Stimulated activated naive CD4-positive, alpha-beta T cell (primary cell): ENCODE measurements at regions not wholly inside any gene's neighbourhood (a gene's known extent, or its start where the extent isn't known, plus 50 kb on each side); places are given as distances from the start of the nearest gene placed in this dataset.
"Not testable (repeated sequence)": the region's sequence is repeated elsewhere in the genome, so short reads cannot be mapped to it uniquely, and the experiment has no call there.

ENCODE experiments used
- DNase-seq, 6 experiments: peaks; one replicate each; lab custom pipeline; 2025; lab: John Stamatoyannopoulos, UW

- no peak for DNase-seq
Measured at GRCh38 chr6:130716466-130716865, 110.7 kb upstream of the SMLR1 start.

GRCh38 chr6:130717657-130718056 is 109.5 kb upstream of the SMLR1 start:
- DNase-seq = no peak

GRCh38 chr6:130720076-130720715 is 107.0 kb upstream of the SMLR1 start:
- DNase-seq = no peak

- DNase-seq = no peak
Measured at GRCh38 chr6:130724089-130724488, 103.1 kb upstream of the SMLR1 start.

GRCh38 chr6:130725551-130725950 is 101.7 kb upstream of the SMLR1 start:
- DNase-seq = no peak

GRCh38 chr6:130728064-130728463 is 99.1 kb upstream of the SMLR1 start:
- not testable (repeated sequence) for DNase-seq

- DNase-seq = no peak
Measured at GRCh38 chr6:130730600-130730999, 96.6 kb upstream of the SMLR1 start.

GRCh38 chr6:130734161-130734560 is 93.0 kb upstream of the SMLR1 start:
- no peak for DNase-seq

GRCh38 chr6:130740308-130740707 is 86.9 kb upstream of the SMLR1 start:
- no peak for DNase-seq

GRCh38 chr6:130742131-130742681 is 85.0 kb upstream of the SMLR1 start:
- DNase-seq = no peak

GRCh38 chr6:130743175-130743574 is 84.0 kb upstream of the SMLR1 start:
- no peak for DNase-seq

- DNase-seq = no peak
Measured at GRCh38 chr6:130744576-130745366, 82.4 kb upstream of the SMLR1 start.

GRCh38 chr6:130748041-130748440 is 79.2 kb upstream of the SMLR1 start:
- DNase-seq = no peak

- no peak for DNase-seq
Measured at GRCh38 chr6:130749402-130749801, 77.8 kb upstream of the SMLR1 start.

GRCh38 chr6:130752267-130752666 is 74.9 kb upstream of the SMLR1 start:
- DNase-seq = no peak

GRCh38 chr6:130754786-130755367 is 72.3 kb upstream of the SMLR1 start:
- DNase-seq = no peak

- DNase-seq = no peak
Measured at GRCh38 chr6:130755368-130756034, 71.7 kb upstream of the SMLR1 start.

GRCh38 chr6:130756824-130757223 is 70.4 kb upstream of the SMLR1 start:
- DNase-seq = no peak

- no peak for DNase-seq
Measured at GRCh38 chr6:130758813-130759212, 68.4 kb upstream of the SMLR1 start.

- no peak for DNase-seq
Measured at GRCh38 chr6:130760006-130760405, 67.2 kb upstream of the SMLR1 start.

GRCh38 chr6:130761286-130761685 is 65.9 kb upstream of the SMLR1 start:
- DNase-seq = no peak

- DNase-seq = no peak
Measured at GRCh38 chr6:130765181-130765727, 62.0 kb upstream of the SMLR1 start.
